Smooth muscle cell (in vitro differentiated cells): ENCODE measurements at regions not wholly inside any gene's neighbourhood (a gene's known extent, or its start where the extent isn't known, plus 50 kb on each side); places are given as distances from the start of the nearest gene placed in this dataset.

Experiments used
- DNase-seq: peaks from one replicate; lab custom pipeline; 2025; ENCODE audit not compliant: unreplicated experiment; lab: John Stamatoyannopoulos, UW
- H2AFZ ChIP-seq: fragments of 200-600 bp; sonication (generic); 2 replicates; pipeline ENCODE4 v1.6.0; 2016; ENCODE audit warnings: antibody characterized with exemption, low read depth, mild to moderate bottlenecking
- H3F3A ChIP-seq: fragments of 200-600 bp; sonication (generic); 2 replicates; pipeline ENCODE4 v1.6.0; 2017; ENCODE audit warnings: antibody characterized with exemption, low read depth
- H3K27ac ChIP-seq: fragments of 200-600 bp; sonication (generic); 2 replicates; pipeline ENCODE4 v1.5.1; 2016; ENCODE audit warnings: low read depth, mild to moderate bottlenecking
- H3K27me3 ChIP-seq: fragments of 200-600 bp; sonication (generic); 2 replicates; pipeline ENCODE4 v1.6.1; 2016; ENCODE audit warnings: low read depth, mild to moderate bottlenecking
- H3K36me3 ChIP-seq: fragments of 200-600 bp; sonication (generic); 2 replicates; pipeline ENCODE4 v1.5.1; 2016; ENCODE audit warnings: low read depth
- H3K4me1 ChIP-seq: fragments of 200-600 bp; sonication (generic); 2 replicates; pipeline ENCODE4 v1.5.1; 2016; ENCODE audit warnings: low read depth
- H3K4me2 ChIP-seq: fragments of 200-600 bp; sonication (generic); 2 replicates; pipeline ENCODE4 v1.6.0; 2016; ENCODE audit warnings: mild to moderate bottlenecking
- H3K4me3 ChIP-seq: fragments of 200-600 bp; sonication (generic); 2 replicates; pipeline ENCODE4 v1.5.1; 2016; ENCODE audit warnings: mild to moderate bottlenecking
- H3K79me2 ChIP-seq: fragments of 200-600 bp; sonication (generic); 2 replicates; pipeline ENCODE4 v1.6.0; 2016; ENCODE audit warnings: low read depth, mild to moderate bottlenecking
- H3K9ac ChIP-seq: fragments of 200-600 bp; sonication (generic); 2 replicates; pipeline ENCODE4 v1.6.0; 2016; ENCODE audit warnings: low read depth
- H3K9me3 ChIP-seq: fragments of 200-600 bp; sonication (generic); replicated peaks from 2 replicates; pipeline ENCODE4 v1.5.1; 2016; ENCODE audit warnings: low read depth
- H4K20me1 ChIP-seq: fragments of 200-600 bp; sonication (generic); 2 replicates; pipeline ENCODE4 v1.6.0; 2016; ENCODE audit warnings: low read depth
- whole genome bisulfite sequencing: methylation state at CpG from one replicate; pipeline ENCODE4 v1.1.7; 2016; ENCODE audit warnings: low lambda C conversion rate; 5-methylcytosine and 5-hydroxymethylcytosine counted together
- TF ChIP-seq, protein P1 (sequence below): fragments of 200-600 bp; sonication (generic); IDR thresholded peaks from 2 replicates; pipeline ENCODE4 v1.5.1; 2017; ENCODE audit warnings: borderline replicate concordance, mild to moderate bottlenecking, antibody characterized with exemption; ENCODE audit not compliant: insufficient read depth, poor library complexity, severe bottlenecking

GRCh38 chr3:43790476-43790875 is 99.7 kb downstream of the ABHD5 start:
- DNase-seq, result no peak
- Histone ChIP-seq H3K4me2 (no peak overlapping the region), H3K4me1 (no peaks in the 10 kb centered on the region), H3K4me3 (no peak overlapping the region), H3K27ac (no peak overlapping the region), H3K9ac (no peak overlapping the region), H3K27me3 (peaks cover 15% of the 10 kb centered on the region), H3F3A (no peaks in the 10 kb centered on the region), H4K20me1 (no peaks in the 10 kb centered on the region), H3K9me3 (no peaks in the 10 kb centered on the region), H2AFZ (no peak overlapping the region), H3K36me3 (no peaks in the 10 kb centered on the region), H3K79me2 (no peaks in the 10 kb centered on the region)
- TF ChIP-seq, protein P1, sequence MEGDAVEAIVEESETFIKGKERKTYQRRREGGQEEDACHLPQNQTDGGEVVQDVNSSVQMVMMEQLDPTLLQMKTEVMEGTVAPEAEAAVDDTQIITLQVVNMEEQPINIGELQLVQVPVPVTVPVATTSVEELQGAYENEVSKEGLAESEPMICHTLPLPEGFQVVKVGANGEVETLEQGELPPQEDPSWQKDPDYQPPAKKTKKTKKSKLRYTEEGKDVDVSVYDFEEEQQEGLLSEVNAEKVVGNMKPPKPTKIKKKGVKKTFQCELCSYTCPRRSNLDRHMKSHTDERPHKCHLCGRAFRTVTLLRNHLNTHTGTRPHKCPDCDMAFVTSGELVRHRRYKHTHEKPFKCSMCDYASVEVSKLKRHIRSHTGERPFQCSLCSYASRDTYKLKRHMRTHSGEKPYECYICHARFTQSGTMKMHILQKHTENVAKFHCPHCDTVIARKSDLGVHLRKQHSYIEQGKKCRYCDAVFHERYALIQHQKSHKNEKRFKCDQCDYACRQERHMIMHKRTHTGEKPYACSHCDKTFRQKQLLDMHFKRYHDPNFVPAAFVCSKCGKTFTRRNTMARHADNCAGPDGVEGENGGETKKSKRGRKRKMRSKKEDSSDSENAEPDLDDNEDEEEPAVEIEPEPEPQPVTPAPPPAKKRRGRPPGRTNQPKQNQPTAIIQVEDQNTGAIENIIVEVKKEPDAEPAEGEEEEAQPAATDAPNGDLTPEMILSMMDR, result no peak
- 89% methylated on average over 6 of the region's 6 CpGs for WGBS

GRCh38 chr3:43791246-43791645 is 100.5 kb downstream of the ABHD5 start:
- Histone ChIP-seq H4K20me1 (no peaks in the 10 kb centered on the region), H2AFZ (no peak overlapping the region), H3F3A (no peaks in the 10 kb centered on the region), H3K27ac (no peak overlapping the region), H3K9ac (no peak overlapping the region), H3K4me1 (no peaks in the 10 kb centered on the region), H3K4me3 (no peak overlapping the region), H3K9me3 (no peaks in the 10 kb centered on the region), H3K27me3 (peaks cover 15% of the 10 kb centered on the region), H3K79me2 (no peaks in the 10 kb centered on the region), H3K36me3 (no peaks in the 10 kb centered on the region), H3K4me2 (no peak overlapping the region)
- DNase-seq, result no peak
- TF ChIP-seq, protein P1, result no peak

DNA sequence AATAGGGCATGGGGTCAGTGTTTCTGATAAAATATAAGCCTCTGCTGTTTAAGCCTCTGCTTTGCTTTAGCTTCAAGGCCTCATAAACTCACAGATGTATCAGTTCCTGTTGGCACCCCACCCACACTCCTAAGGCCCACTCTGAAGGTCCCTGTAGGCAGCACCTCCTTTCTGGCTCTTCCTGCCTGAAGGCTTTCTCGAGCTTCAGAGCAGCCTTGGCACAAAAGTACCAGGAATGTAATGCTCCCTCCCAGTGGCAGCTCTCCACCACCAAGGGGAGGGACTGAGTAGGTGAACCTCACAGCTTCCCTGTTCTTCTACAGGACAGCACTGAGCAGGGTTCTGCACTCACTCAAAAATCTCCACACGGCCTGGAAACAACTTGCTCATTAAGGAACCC is 102.2 kb downstream of the ABHD5 start:
- Histone ChIP-seq H3F3A (no peaks in the 10 kb centered on the region), H3K27ac (no peak overlapping the region), H3K4me2 (no peak overlapping the region), H3K36me3 (no peaks in the 10 kb centered on the region), H3K27me3 (peaks cover 15% of the 10 kb centered on the region), H3K9me3 (no peaks in the 10 kb centered on the region), H3K4me3 (no peak overlapping the region), H2AFZ (no peak overlapping the region), H3K9ac (no peak overlapping the region), H3K4me1 (no peaks in the 10 kb centered on the region), H3K79me2 (no peaks in the 10 kb centered on the region), H4K20me1 (no peaks in the 10 kb centered on the region)
- TF ChIP-seq, protein P1, result no peak
- WGBS, result 54% methylated on average over 2 of the region's 2 CpGs
- no peak for DNase-seq

DNA sequence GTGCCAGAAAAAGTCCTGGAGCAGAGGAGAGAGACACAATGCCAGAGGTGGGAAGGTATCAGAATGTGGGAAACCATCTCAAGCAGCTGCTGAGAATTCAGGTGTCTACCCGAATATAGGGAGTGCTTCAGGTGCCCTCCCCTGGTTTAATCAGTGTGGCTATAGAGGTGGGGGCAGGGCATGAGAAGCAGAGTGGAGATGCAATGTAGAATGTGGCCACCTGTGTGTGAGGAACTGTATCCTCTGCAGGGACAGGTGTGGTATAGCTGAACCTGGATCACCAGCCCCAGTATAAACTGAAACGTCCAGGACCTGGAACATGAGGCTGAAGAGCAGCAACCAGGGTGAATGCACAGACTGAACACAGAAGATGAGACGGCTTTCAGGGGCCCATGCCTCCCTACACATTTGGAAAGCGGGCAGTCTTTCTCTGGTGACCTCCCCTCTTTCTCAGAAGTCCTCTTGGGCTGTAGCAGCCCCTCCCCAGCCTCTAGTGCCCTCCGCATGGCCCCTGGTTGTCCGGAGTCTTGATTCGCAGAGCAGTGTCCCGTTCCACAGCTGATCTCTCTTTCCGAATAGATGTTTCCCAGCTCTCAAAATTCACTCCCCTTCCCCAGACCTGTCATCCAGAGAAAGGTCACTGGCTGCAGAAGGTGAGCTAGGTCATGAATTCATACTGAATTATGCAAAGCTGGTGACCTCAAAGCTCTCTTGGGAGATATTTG is 103.1 kb downstream of the ABHD5 start:
- Histone ChIP-seq H3K4me2 (no peak overlapping the region), H3F3A (no peaks in the 10 kb centered on the region), H3K9me3 (no peaks in the 10 kb centered on the region), H3K4me3 (no peak overlapping the region), H2AFZ (no peak overlapping the region), H3K36me3 (no peaks in the 10 kb centered on the region), H3K4me1 (no peaks in the 10 kb centered on the region), H3K27me3 (peaks cover 15% of the 10 kb centered on the region), H4K20me1 (no peaks in the 10 kb centered on the region), H3K27ac (no peak overlapping the region), H3K79me2 (no peaks in the 10 kb centered on the region), H3K9ac (no peak overlapping the region)
- DNase-seq, result no peak
- WGBS, result 92% methylated on average over 9 of the region's 9 CpGs
- TF ChIP-seq, protein P1, result no peak
